HEK293T (cell line): ENCODE measurements at regions not wholly inside any gene's neighbourhood (a gene's known extent, or its start where the extent isn't known, plus 50 kb on each side); places are given as distances from the start of the nearest gene placed in this dataset.

Source experiments
- CTCF ChIA-PET: fragments of 350-600 bp; formaldehyde crosslinking; extraction: SDS; loops from one replicate; lab custom pipeline; 2021; ENCODE audit warnings: antibody characterized with exemption, inconsistent platforms; lab: Yijun Ruan, JAX
- POLR2A ChIA-PET: fragments of 350-600 bp; formaldehyde crosslinking; extraction: SDS; loops from one replicate; lab custom pipeline; 2020; ENCODE audit warnings: antibody characterized with exemption, inconsistent platforms; lab: Yijun Ruan, JAX
- DNase-seq: peaks from one replicate; pipeline ENCODE4 v3.0.0; 2012; ENCODE audit warnings: mixed read lengths; ENCODE audit errors: extremely low spot score
- ARNT ChIP-seq: fragments of 450-650 bp; IDR thresholded peaks from 2 replicates; pipeline ENCODE4 v1.6.1; 2017; ENCODE audit warnings: mild to moderate bottlenecking
- BHLHE40 ChIP-seq: fragments of 450-650 bp; IDR thresholded peaks from 2 replicates; pipeline ENCODE4 v1.6.1; 2016; ENCODE audit warnings: mild to moderate bottlenecking, moderate library complexity, borderline replicate concordance
- CTBP1 ChIP-seq: fragments of 450-650 bp; IDR thresholded peaks from 2 replicates; pipeline ENCODE4 v1.6.1; 2016; ENCODE audit warnings: borderline replicate concordance
- ELF4 ChIP-seq: fragments of 450-650 bp; IDR thresholded peaks from 2 replicates; pipeline ENCODE4 v1.6.1; 2017; ENCODE audit warnings: antibody characterized with exemption
- FOXA1 ChIP-seq: fragments of 450-650 bp; IDR thresholded peaks from 2 replicates; pipeline ENCODE4 v1.6.1; 2016; ENCODE audit warnings: mild to moderate bottlenecking
- FOXK2 ChIP-seq: fragments of 450-650 bp; IDR thresholded peaks from 2 replicates; pipeline ENCODE4 v1.6.1; 2016; ENCODE audit warnings: mild to moderate bottlenecking
- FOXM1 ChIP-seq: fragments of 450-650 bp; IDR thresholded peaks from 2 replicates; pipeline ENCODE4 v1.6.1; 2017; ENCODE audit warnings: mild to moderate bottlenecking, borderline replicate concordance
- HDGF ChIP-seq: fragments of 450-650 bp; IDR thresholded peaks from 2 replicates; pipeline ENCODE4 v1.6.1; 2017; ENCODE audit warnings: antibody characterized with exemption, borderline replicate concordance
- L3MBTL2 ChIP-seq: fragments of 450-650 bp; conservative IDR thresholded peaks from 2 replicates; pipeline ENCODE4 v1.6.1; 2016; ENCODE audit warnings: mild to moderate bottlenecking
- LEF1 ChIP-seq: fragments of 450-650 bp; IDR thresholded peaks from 2 replicates; pipeline ENCODE4 v1.6.1; 2017; ENCODE audit warnings: mild to moderate bottlenecking, borderline replicate concordance
- NFRKB ChIP-seq: fragments of 450-650 bp; IDR thresholded peaks from 2 replicates; pipeline ENCODE4 v1.6.1; 2016; ENCODE audit warnings: mild to moderate bottlenecking, moderate library complexity
- SP1 ChIP-seq: fragments of 450-650 bp; IDR thresholded peaks from 2 replicates; pipeline ENCODE4 v1.6.1; 2017
- SUZ12 ChIP-seq: fragments of 450-650 bp; IDR thresholded peaks from 2 replicates; pipeline ENCODE4 v1.6.1; 2016; ENCODE audit warnings: mild to moderate bottlenecking
- TARDBP ChIP-seq: fragments of 450-650 bp; IDR thresholded peaks from 2 replicates; pipeline ENCODE4 v1.6.1; 2016
- ZNF384 ChIP-seq: fragments of 450-650 bp; IDR thresholded peaks from 2 replicates; pipeline ENCODE4 v1.6.1; 2016
- TF ChIP-seq, protein P1 (sequence below): fragments of 450-650 bp; IDR thresholded peaks from 2 replicates; pipeline ENCODE4 v1.6.1; 2016

- TF ChIP-seq HDGF (no peak), FOXA1 (no peak), BHLHE40 (no peak), SUZ12 (no peak), TARDBP (no peak), ARNT (no peak), SP1 (no peak), LEF1 (no peak), ELF4 (no peak), ZNF384 (no peak), FOXK2 (no peak), NFRKB (no peak)
- ChIA-PET POLR2A (no interaction called here), CTCF (no interaction called here)
- no peak for DNase-seq
Observed at GRCh38 chr2:81767187-81767912, 1462.8 kb upstream of the LRRTM1 start.

GRCh38 chr2:81747481-81748070 lies 1443.0 kb upstream of the LRRTM1 start:
- no peak for DNase-seq
- no peak for TF ChIP-seq HDGF
- TF ChIP-seq, protein P1, sequence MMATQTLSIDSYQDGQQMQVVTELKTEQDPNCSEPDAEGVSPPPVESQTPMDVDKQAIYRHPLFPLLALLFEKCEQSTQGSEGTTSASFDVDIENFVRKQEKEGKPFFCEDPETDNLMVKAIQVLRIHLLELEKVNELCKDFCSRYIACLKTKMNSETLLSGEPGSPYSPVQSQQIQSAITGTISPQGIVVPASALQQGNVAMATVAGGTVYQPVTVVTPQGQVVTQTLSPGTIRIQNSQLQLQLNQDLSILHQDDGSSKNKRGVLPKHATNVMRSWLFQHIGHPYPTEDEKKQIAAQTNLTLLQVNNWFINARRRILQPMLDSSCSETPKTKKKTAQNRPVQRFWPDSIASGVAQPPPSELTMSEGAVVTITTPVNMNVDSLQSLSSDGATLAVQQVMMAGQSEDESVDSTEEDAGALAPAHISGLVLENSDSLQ, result no peak
- no peak for TF ChIP-seq NFRKB
- no peak for TF ChIP-seq LEF1
- TF ChIP-seq SP1, result no peak
- TF ChIP-seq L3MBTL2, result no peak
- no peak for TF ChIP-seq TARDBP
- TF ChIP-seq BHLHE40, result no peak
- TF ChIP-seq FOXA1, result no peak
- TF ChIP-seq FOXK2, result no peak
- TF ChIP-seq ARNT, result no peak
- POLR2A ChIA-PET, result no interaction called here
- CTCF ChIA-PET, result no interaction called here

DNA sequence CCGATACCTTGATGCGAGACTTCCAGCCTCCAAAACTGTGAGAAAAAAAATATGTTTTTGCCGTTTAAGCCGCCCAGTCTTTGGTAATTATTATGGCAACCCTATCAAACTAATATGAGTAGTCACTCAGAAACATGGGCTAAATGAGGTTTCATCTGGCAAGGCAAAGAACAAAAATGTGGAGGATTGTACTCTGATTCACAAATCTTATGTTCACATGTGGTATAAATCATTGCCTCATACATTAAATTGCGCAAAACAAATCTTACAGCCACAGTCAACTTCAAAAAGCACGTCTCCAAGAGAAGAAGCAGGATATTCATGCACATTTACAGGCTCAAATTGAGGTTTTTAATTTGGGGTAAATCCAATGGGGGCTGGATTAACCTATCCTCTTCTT lies 1435.4 kb upstream of the LRRTM1 start:
- TF ChIP-seq FOXM1 (no peak), L3MBTL2 (no peak), HDGF (no peak), ARNT (no peak), FOXA1 (no peak), SUZ12 (no peak), LEF1 (no peak), ELF4 (no peak), FOXK2 (no peak), NFRKB (no peak), TARDBP (no peak), CTBP1 (no peak), BHLHE40 (no peak), ZNF384 (no peak)
- TF ChIP-seq, protein P1, result no peak
- CTCF ChIA-PET, result no interaction called here
- DNase-seq, result no peak
- POLR2A ChIA-PET, result no interaction called here

GRCh38 chr2:81734981-81735380 lies 1430.4 kb upstream of the LRRTM1 start:
- ChIA-PET CTCF (no interaction called here), POLR2A (no interaction called here)
- TF ChIP-seq TARDBP (no peak), ARNT (no peak)
- no peak for DNase-seq

DNA sequence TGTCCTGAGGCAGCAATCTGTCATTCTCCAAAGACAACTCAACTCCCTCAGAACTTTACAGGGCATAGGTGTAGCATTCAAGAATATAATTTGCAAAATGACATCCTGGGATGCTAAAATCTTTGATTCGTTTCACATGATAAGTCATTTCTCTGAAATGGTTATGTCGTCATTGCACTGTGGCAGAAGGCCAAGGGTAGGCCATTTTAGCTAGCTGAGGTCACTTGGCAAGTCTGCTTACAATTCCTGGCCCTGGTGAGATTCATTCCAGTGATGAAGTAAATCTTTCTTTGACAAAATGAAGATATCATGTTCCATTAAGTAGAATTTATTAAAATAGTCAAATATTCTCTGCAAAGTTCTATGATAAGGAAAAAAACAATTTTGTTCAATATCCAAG lies 1410.3 kb upstream of the LRRTM1 start:
- DNase-seq, result no peak
- ChIA-PET CTCF (no interaction called here), POLR2A (no interaction called here)
- TF ChIP-seq TARDBP, result no peak
- TF ChIP-seq LEF1, result no peak
- no peak for TF ChIP-seq FOXA1
- TF ChIP-seq NFRKB, result no peak
- no peak for TF ChIP-seq CTBP1
- TF ChIP-seq L3MBTL2, result no peak
- no peak for TF ChIP-seq ZNF384
- no peak for TF ChIP-seq SP1
- TF ChIP-seq HDGF, result no peak
- no peak for TF ChIP-seq ELF4
- no peak for TF ChIP-seq ARNT
- no peak for TF ChIP-seq BHLHE40

DNA sequence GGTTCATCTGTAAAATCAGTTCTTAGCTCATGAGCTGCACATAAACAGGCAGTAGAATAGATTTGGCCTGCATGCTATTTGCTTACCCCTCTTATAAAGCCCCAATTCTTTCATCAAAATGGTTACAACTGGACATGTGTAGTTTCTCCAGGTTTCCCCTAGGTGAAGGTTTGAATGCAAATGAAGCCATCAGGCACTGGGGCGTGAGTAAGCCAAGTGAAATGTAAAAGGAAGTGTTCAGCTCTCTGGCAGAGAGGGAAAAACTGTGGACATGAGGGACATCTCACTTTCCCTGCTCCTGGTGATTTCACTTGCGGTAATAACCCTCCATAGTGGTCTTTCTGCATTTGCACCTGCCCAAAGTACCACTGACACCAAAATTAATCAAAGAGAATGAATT lies 1402.3 kb upstream of the LRRTM1 start:
- CTCF ChIA-PET, result no interaction called here
- no peak for DNase-seq
- POLR2A ChIA-PET, result no interaction called here
- TF ChIP-seq ELF4 (no peak), SUZ12 (no peak), ARNT (no peak), CTBP1 (no peak), FOXK2 (no peak), SP1 (no peak), FOXM1 (no peak), FOXA1 (no peak), ZNF384 (no peak), BHLHE40 (no peak), LEF1 (no peak), HDGF (no peak), NFRKB (no peak), TARDBP (no peak)
- TF ChIP-seq, protein P1, result no peak
